CD4-positive, alpha-beta T cell treated with Interleukin-4 for 1 hour (primary cell): ENCODE measurements at regions not wholly inside any gene's neighbourhood (a gene's known extent, or its start where the extent isn't known, plus 50 kb on each side); places are given as distances from the start of the nearest gene placed in this dataset.
A peak's percentile ranks its signal among the peaks of the same experiment; 100 is the strongest.

ENCODE experiments used
- DNase-seq, 2 donors: peaks; one replicate each; pipeline ENCODE4 v3.0.0-alpha.2; 2020 to 2022

- no peak for DNase-seq
Observed at GRCh38 chr5:88144219-88145001, 124.2 kb downstream of the TMEM161B start.

GRCh38 chr5:88143693-88144218, 124.9 kb downstream of the TMEM161B start:
- DNase-seq: no peak

- DNase-seq: no peak
Observed at GRCh38 chr5:88142886-88143692, 125.6 kb downstream of the TMEM161B start.

GRCh38 chr5:88142636-88142885, 126.1 kb downstream of the TMEM161B start:
- no peak for DNase-seq

GRCh38 chr5:88140856-88141752, 127.5 kb downstream of the TMEM161B start:
- peak; percentile 89 to 92 for DNase-seq

- no peak for DNase-seq
Observed at GRCh38 chr5:88140396-88140855, 128.2 kb downstream of the TMEM161B start.

GRCh38 chr5:88130211-88130815, 138.3 kb downstream of the TMEM161B start:
- no peak for DNase-seq

GRCh38 chr5:88128813-88129212, 139.8 kb downstream of the TMEM161B start:
- no peak for DNase-seq

- no peak for DNase-seq
Observed at GRCh38 chr5:88119535-88120125, 149.0 kb downstream of the TMEM161B start.

- no peak for DNase-seq
Observed at GRCh38 chr5:88118179-88118578, 150.5 kb downstream of the TMEM161B start.

- no peak for DNase-seq
Observed at GRCh38 chr5:88117546-88117945, 151.1 kb downstream of the TMEM161B start.

GRCh38 chr5:88116396-88116795, 152.2 kb downstream of the TMEM161B start:
- no peak for DNase-seq

GRCh38 chr5:88115211-88115610, 153.4 kb downstream of the TMEM161B start:
- no peak for DNase-seq

- no peak for DNase-seq
Observed at GRCh38 chr5:88113429-88113828, 155.2 kb downstream of the TMEM161B start.

- no peak for DNase-seq
Observed at GRCh38 chr5:88109818-88110217, 158.8 kb downstream of the TMEM161B start.

- DNase-seq: no peak
Observed at GRCh38 chr5:88108490-88109279, 160.0 kb downstream of the TMEM161B start.

GRCh38 chr5:88094906-88095496, 173.6 kb downstream of the TMEM161B start:
- no peak for DNase-seq

GRCh38 chr5:88094403-88094802, 174.2 kb downstream of the TMEM161B start:
- no peak for DNase-seq

GRCh38 chr5:88093765-88094164, 174.9 kb downstream of the TMEM161B start:
- no peak for DNase-seq

GRCh38 chr5:88092958-88093605, 175.6 kb downstream of the TMEM161B start:
- no peak for DNase-seq
